ENCODE measurements at regions not wholly inside any gene's neighbourhood (a gene's known extent, or its start where the extent isn't known, plus 50 kb on each side); places are given as distances from the start of the nearest gene placed in this dataset.

DNA sequence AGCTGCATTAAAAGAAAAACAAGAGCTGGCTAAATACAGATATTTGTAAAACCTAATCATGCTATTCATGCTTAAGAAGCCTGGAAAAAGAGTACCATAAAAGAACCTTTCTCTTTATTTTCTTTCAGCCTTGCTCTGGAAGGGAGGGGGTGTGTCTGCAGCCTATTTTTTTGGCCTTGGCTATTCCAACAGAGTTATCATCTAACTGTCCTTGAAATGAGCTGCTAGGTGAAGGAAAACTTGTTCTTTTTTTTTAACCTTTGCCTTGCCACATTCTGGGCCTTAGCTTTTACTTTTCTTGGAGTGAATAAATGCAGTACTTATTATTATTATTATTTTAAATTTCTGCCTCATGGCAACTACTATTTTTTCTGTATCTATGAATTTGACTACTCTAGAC, 224.9 kb upstream of the SYNCRIP start:
- Mint-ChIP-seq H3K4me1 (no peaks in the 10 kb centered on the region), H3K36me3 (ENCODE audit: low read depth) (no peaks in the 10 kb centered on the region), H3K9me3 (no peaks in the 10 kb centered on the region), H3K27ac (no peak overlapping the region), H3K4me3 (no peak overlapping the region), H3K27me3 (ENCODE audit: low read depth) (no peaks in the 10 kb centered on the region)
- TF ChIP-seq, protein P1, sequence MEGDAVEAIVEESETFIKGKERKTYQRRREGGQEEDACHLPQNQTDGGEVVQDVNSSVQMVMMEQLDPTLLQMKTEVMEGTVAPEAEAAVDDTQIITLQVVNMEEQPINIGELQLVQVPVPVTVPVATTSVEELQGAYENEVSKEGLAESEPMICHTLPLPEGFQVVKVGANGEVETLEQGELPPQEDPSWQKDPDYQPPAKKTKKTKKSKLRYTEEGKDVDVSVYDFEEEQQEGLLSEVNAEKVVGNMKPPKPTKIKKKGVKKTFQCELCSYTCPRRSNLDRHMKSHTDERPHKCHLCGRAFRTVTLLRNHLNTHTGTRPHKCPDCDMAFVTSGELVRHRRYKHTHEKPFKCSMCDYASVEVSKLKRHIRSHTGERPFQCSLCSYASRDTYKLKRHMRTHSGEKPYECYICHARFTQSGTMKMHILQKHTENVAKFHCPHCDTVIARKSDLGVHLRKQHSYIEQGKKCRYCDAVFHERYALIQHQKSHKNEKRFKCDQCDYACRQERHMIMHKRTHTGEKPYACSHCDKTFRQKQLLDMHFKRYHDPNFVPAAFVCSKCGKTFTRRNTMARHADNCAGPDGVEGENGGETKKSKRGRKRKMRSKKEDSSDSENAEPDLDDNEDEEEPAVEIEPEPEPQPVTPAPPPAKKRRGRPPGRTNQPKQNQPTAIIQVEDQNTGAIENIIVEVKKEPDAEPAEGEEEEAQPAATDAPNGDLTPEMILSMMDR (IDR thresholded peaks at IDR 0.05; ENCODE audit: unreplicated experiment in 3 of 3): no peak

DNA sequence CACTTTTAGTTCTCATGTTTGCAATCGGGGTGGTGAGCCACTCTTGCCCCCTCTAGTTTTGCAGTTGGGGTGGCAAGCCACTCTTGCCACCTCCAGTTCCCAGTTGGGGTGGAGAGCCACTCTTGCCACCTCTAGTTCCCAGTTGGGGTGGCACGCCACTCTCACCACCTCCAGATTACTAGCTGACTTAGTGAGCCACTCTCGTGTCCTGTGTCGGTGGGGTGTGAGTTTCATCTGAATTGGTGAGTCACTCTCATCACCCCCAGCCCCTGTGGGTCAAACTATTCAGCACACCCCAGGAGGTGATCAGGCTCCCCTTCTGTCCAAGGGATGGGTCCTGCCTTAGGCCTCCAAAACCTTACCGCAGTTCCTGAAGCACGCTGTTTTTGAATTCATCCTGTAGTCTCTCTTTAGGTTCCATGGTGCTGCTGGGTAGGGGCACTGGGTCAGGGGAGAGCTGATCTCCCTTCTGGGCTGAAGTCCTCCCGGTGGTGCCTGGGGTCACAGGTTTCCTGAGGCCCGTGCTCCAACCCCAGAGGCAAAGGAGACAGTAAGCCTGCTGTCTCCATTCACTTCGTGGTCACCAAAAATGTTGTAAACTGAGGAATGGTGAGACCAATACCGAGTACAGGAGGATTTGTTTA, 224.2 kb upstream of the SYNCRIP start:
- Mint-ChIP-seq H3K4me1 (no peaks in the 10 kb centered on the region), H3K36me3 (ENCODE audit: low read depth) (no peaks in the 10 kb centered on the region), H3K4me3 (peak overlapping the region in 1 of 3 experiments; percentile 11), H3K9me3 (no peaks in the 10 kb centered on the region), H3K27me3 (ENCODE audit: low read depth) (no peaks in the 10 kb centered on the region), H3K27ac (no peak overlapping the region)
- TF ChIP-seq, protein P1 (IDR thresholded peaks at IDR 0.05; ENCODE audit: unreplicated experiment in 3 of 3): no peak

DNA sequence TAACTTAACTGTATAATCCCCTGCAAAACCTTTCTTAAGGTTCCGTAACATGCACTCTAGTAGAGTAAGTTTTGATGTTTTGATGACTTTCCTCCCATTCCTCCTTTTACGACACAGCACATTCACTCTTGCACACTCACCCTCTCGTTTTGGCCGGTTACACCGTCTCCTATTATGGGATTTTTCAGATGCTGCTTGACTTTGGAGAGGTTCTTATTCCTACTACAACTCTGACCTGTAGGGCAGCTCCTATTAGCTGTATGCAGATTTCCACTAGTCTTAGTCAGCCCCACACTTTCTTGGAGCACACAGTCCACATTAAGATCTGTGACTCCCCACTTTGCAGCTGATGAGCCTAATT, 223.7 kb upstream of the SYNCRIP start:
- no peak overlapping the region for H3K27ac Mint-ChIP-seq
- H3K36me3 Mint-ChIP-seq (ENCODE audit: low read depth): no peaks in the 10 kb centered on the region
- H3K9me3 Mint-ChIP-seq: no peaks in the 10 kb centered on the region
- no peaks in the 10 kb centered on the region for H3K4me1 Mint-ChIP-seq
- H3K4me3 Mint-ChIP-seq: no peak overlapping the region
- H3K27me3 Mint-ChIP-seq (ENCODE audit: low read depth): no peaks in the 10 kb centered on the region
- TF ChIP-seq, protein P1 (IDR thresholded peaks at IDR 0.05; ENCODE audit: unreplicated experiment in 3 of 3): no peak

DNA sequence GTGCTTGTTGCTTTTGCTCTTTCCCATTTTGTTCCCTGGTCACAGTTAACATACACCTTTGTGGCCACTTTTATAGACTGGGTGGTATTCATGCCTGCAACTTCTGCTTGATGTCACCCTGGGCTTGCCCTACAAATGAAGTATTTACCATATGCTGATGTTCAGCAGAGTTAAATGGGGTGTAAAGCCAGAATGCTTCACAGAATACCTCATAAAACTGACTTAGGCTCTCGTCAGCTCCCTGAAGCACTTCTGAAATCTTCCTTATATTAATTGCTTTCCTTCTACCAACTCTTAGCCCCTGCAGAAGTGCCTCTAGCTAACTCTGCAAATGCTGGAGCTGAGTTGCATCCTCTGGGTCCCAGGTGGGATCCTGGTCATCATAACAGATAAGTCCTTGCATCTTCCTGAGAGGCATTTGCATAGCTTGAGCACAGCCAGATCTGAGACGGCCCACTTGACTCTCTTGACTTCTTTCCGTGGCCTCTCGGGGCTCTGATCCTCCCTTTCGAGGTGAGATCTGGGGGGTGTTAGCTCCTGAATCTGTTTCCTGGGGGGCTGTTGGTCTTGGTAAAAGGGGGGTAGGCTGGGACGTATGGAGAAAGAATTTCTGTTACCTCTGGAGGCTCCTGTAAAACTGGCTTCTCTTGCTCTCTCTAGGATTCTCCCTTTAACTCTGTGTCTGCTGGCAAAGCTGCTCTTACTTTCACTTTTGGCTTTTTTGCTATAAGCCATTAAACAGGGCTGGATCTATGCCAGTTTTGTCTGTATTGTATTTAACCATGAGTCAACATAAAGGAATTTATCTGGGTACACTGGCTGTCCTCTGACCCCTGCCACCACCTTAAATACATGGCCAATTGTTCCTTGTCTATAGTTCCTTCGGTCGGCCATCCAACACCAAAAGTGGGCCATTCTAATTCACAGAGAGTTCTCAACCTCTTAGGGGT, 223.0 kb upstream of the SYNCRIP start:
- H3K27ac Mint-ChIP-seq: no peak overlapping the region
- no peaks in the 10 kb centered on the region for H3K9me3 Mint-ChIP-seq
- H3K4me3 Mint-ChIP-seq: no peak overlapping the region
- TF ChIP-seq, protein P1 (IDR thresholded peaks at IDR 0.05; ENCODE audit: unreplicated experiment in 3 of 3): no peak
- no peaks in the 10 kb centered on the region for H3K27me3 Mint-ChIP-seq (ENCODE audit: low read depth)
- no peaks in the 10 kb centered on the region for H3K4me1 Mint-ChIP-seq
- no peaks in the 10 kb centered on the region for H3K36me3 Mint-ChIP-seq (ENCODE audit: low read depth)

DNA sequence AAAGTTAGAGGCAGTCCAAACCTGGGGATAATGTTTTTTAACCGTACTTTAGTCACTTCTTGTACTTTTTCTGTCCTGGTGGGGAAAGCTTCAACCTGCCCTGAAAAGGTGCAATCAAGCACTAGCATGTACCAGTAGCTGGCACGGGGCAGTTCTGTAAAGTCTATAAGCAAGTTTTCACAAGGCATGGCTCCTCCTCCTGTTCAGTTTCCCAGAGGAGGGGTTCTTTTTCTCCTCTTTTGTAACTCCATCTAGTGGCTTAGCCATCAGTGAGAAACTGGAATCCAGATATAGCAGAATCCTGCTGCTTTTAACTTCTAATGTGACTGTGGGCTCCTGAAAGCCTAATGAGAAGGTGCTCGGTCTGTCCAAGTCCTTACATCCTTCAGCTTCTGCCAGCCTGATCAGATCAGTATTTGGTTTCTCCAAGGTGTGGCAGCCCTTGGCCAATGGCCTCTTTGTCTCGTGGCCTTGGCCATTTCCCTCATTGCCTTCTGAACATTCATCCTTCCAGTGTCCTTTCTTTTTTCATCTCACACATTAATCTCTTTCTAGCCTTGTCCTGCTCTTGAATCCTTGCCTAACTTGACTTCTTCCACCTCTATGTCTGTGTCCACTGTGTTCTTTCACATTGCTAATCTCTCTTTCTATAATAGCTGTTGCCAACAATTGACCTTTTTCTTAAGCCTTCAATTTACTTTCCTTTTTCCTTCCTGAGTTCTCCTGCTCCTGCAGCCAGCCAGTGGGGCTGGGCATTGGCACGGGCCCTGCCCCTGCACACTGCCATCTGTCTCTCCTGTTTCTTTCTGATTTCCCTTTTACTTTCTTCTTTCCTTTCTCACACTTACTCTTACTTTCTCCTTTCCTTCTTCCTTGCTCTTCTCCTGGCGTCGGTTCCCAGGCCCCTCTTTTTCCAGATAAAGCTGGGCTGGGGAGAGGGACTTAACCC, 222.0 kb upstream of the SYNCRIP start:
- H3K27ac Mint-ChIP-seq: no peak overlapping the region
- H3K27me3 Mint-ChIP-seq (ENCODE audit: low read depth): no peaks in the 10 kb centered on the region
- H3K4me3 Mint-ChIP-seq: no peak overlapping the region
- H3K36me3 Mint-ChIP-seq (ENCODE audit: low read depth): no peaks in the 10 kb centered on the region
- no peaks in the 10 kb centered on the region for H3K9me3 Mint-ChIP-seq
- no peaks in the 10 kb centered on the region for H3K4me1 Mint-ChIP-seq
- TF ChIP-seq, protein P1 (IDR thresholded peaks at IDR 0.05; ENCODE audit: unreplicated experiment in 3 of 3): no peak

Data from nephron (organoid).